SU-DHL-6 (cell line): ENCODE measurements at regions not wholly inside any gene's neighbourhood (a gene's known extent, or its start where the extent isn't known, plus 50 kb on each side); places are given as distances from the start of the nearest gene placed in this dataset.

ENCODE experiments used
- H2AFZ ChIP-seq: fragments of 200-600 bp; sonication (generic); 2 replicates; pipeline ENCODE4 v1.6.1; 2014; ENCODE audit warnings: low read depth, mild to moderate bottlenecking, moderate library complexity, mixed read lengths, antibody characterized with exemption, low read length; ENCODE audit not compliant: severe bottlenecking
- H3F3A ChIP-seq: fragments of 200-600 bp; shearing (Covaris generic); 2 replicates; pipeline ENCODE4 v1.6.0; 2016; ENCODE audit warnings: antibody characterized with exemption, mild to moderate bottlenecking; ENCODE audit not compliant: insufficient read depth
- H3K27ac ChIP-seq: fragments of 200-600 bp; sonication (generic); 2 replicates; pipeline ENCODE4 v1.5.1; 2016; ENCODE audit warnings: low read depth, mild to moderate bottlenecking, low read length, moderate library complexity, mixed read lengths
- H3K27me3 ChIP-seq: fragments of 200-600 bp; sonication (generic), shearing (Covaris generic); 2 replicates; pipeline ENCODE4 v1.6.0; 2014; ENCODE audit warnings: mild to moderate bottlenecking, low read length
- H3K36me3 ChIP-seq: fragments of 200-600 bp; sonication (generic); 2 replicates; pipeline ENCODE4 v1.6.1; 2014; ENCODE audit warnings: mild to moderate bottlenecking, low read length, mixed read lengths
- H3K4me2 ChIP-seq: fragments of 300-600, 200-600 bp; shearing (Covaris generic), sonication (generic); 2 replicates; pipeline ENCODE4 v1.6.0; 2014; ENCODE audit warnings: low read length, low read depth, mild to moderate bottlenecking; ENCODE audit not compliant: poor library complexity, severe bottlenecking
- H3K4me3 ChIP-seq: fragments of 200-600 bp; sonication (generic); 2 replicates; pipeline ENCODE4 v1.5.1; 2014; ENCODE audit warnings: antibody characterized with exemption, low read length, mild to moderate bottlenecking, mixed read lengths; ENCODE audit not compliant: insufficient read depth, poor library complexity, severe bottlenecking
- H3K79me2 ChIP-seq: fragments of 200-600 bp; sonication (generic); 2 replicates; pipeline ENCODE4 v1.6.1; 2014; ENCODE audit warnings: mild to moderate bottlenecking, low read length, moderate library complexity; ENCODE audit not compliant: insufficient read depth
- H3K9ac ChIP-seq: fragments of 200-600 bp; sonication (generic); 2 replicates; pipeline ENCODE4 v1.7.0; 2014; ENCODE audit warnings: mild to moderate bottlenecking, low read length
- H3K9me2 ChIP-seq: fragments of 200-600 bp; sonication (generic); replicated peaks from 2 replicates; pipeline ENCODE4 v1.6.1; 2014; ENCODE audit warnings: low read length; ENCODE audit not compliant: insufficient read depth
- H3K9me3 ChIP-seq: fragments of 200-600 bp; sonication (generic); 2 replicates; pipeline ENCODE4 v1.6.1; 2014; ENCODE audit warnings: low read length, mixed read lengths; ENCODE audit not compliant: insufficient read depth
- H4K20me1 ChIP-seq: fragments of 200-600 bp; sonication (generic); 2 replicates; pipeline ENCODE4 v1.6.1; 2014; ENCODE audit warnings: low read depth, mild to moderate bottlenecking, antibody characterized with exemption, low read length, moderate library complexity, mixed read lengths
- CTCF ChIP-seq: fragments of 200-600 bp; sonication (generic); IDR thresholded peaks from one replicate; pipeline ENCODE4 v1.5.1; 2017; ENCODE audit warnings: antibody characterized with exemption, mild to moderate bottlenecking, low read length, moderate library complexity; ENCODE audit not compliant: insufficient read depth, poor library complexity, severe bottlenecking
- EZH2phosphoT487 ChIP-seq: fragments of 200-600 bp; sonication (generic), shearing (Covaris generic); conservative IDR thresholded peaks from 2 replicates; pipeline ENCODE4 v1.6.1; 2018; ENCODE audit warnings: mild to moderate bottlenecking, antibody characterized with exemption, low read length, moderate library complexity, mixed read lengths

- Histone ChIP-seq H3K9me2 (no peaks in the 10 kb centered on the region), H4K20me1 (no peaks in the 10 kb centered on the region), H3K79me2 (no peaks in the 10 kb centered on the region), H3K27me3 (no peaks in the 10 kb centered on the region), H3F3A (no peaks in the 10 kb centered on the region), H3K36me3 (no peaks in the 10 kb centered on the region), H3K9me3 (no peaks in the 10 kb centered on the region), H2AFZ (no peak overlapping the region), H3K4me2 (no peak overlapping the region), H3K27ac (no peak overlapping the region), H3K4me3 (no peak overlapping the region), H3K9ac (no peak overlapping the region)
- TF ChIP-seq CTCF (no peak), EZH2phosphoT487 (no peak)
Observed at GRCh38 chr21:35922618-35923017, 137.7 kb downstream of the SETD4 start.

GRCh38 chr21:35921471-35921870 is 138.9 kb downstream of the SETD4 start:
- TF ChIP-seq CTCF (no peak), EZH2phosphoT487 (no peak)
- Histone ChIP-seq H3K36me3 (no peaks in the 10 kb centered on the region), H3K27ac (no peak overlapping the region), H3K9me3 (no peaks in the 10 kb centered on the region), H3K79me2 (no peaks in the 10 kb centered on the region), H3K9ac (no peak overlapping the region), H2AFZ (no peak overlapping the region), H4K20me1 (no peaks in the 10 kb centered on the region), H3K9me2 (no peaks in the 10 kb centered on the region), H3K4me2 (no peak overlapping the region), H3K27me3 (no peaks in the 10 kb centered on the region), H3F3A (no peaks in the 10 kb centered on the region), H3K4me3 (no peak overlapping the region)

GRCh38 chr21:35920436-35920835 is 139.9 kb downstream of the SETD4 start:
- Histone ChIP-seq H3K4me3 (no peak overlapping the region), H3K4me2 (no peak overlapping the region), H3K27ac (no peak overlapping the region), H3K9me3 (no peaks in the 10 kb centered on the region), H3F3A (no peaks in the 10 kb centered on the region), H3K9ac (no peak overlapping the region), H2AFZ (no peak overlapping the region), H3K9me2 (no peaks in the 10 kb centered on the region), H3K27me3 (no peaks in the 10 kb centered on the region), H4K20me1 (no peaks in the 10 kb centered on the region), H3K36me3 (no peaks in the 10 kb centered on the region), H3K79me2 (no peaks in the 10 kb centered on the region)
- TF ChIP-seq CTCF (no peak), EZH2phosphoT487 (no peak)
